Neural crest cell (in vitro differentiated cells): ENCODE measurements at regions not wholly inside any gene's neighbourhood (a gene's known extent, or its start where the extent isn't known, plus 50 kb on each side); places are given as distances from the start of the nearest gene placed in this dataset.
A peak's percentile ranks its signal among the peaks of the same experiment; 100 is the strongest.

ENCODE experiments used
- DNase-seq: peaks from one replicate; pipeline ENCODE4 v3.0.0; 2021; ENCODE audit warnings: low read depth, mixed read lengths, low spot score
- H3K27ac Mint-ChIP-seq: one replicate; pipeline ENCODE4 v1.8.0; 2021; ENCODE audit warnings: mild to moderate bottlenecking, mixed read lengths; ENCODE audit not compliant: unreplicated experiment
- H3K27me3 Mint-ChIP-seq: 2 replicates; pipeline ENCODE4 v1.8.0; 2021; ENCODE audit warnings: low read depth, mild to moderate bottlenecking, mixed read lengths
- H3K36me3 Mint-ChIP-seq: 2 replicates; pipeline ENCODE4 v1.8.0; 2021; ENCODE audit warnings: low read depth, mild to moderate bottlenecking, mixed read lengths
- H3K4me1 Mint-ChIP-seq: 2 replicates; pipeline ENCODE4 v1.8.0; 2021; ENCODE audit warnings: mixed read lengths
- H3K4me3 Mint-ChIP-seq: one replicate; pipeline ENCODE4 v1.8.0; 2021; ENCODE audit warnings: mild to moderate bottlenecking, mixed read lengths
- H3K9me3 Mint-ChIP-seq: 2 replicates; pipeline ENCODE4 v1.8.0; 2021; ENCODE audit warnings: mixed read lengths
- TF ChIP-seq, protein P1 (sequence below): fragments of 200-600 bp; sonication (generic); conservative IDR thresholded peaks from 2 replicates; pipeline ENCODE4 v1.5.0; 2021; ENCODE audit warnings: antibody characterized with exemption, mild to moderate bottlenecking

DNA sequence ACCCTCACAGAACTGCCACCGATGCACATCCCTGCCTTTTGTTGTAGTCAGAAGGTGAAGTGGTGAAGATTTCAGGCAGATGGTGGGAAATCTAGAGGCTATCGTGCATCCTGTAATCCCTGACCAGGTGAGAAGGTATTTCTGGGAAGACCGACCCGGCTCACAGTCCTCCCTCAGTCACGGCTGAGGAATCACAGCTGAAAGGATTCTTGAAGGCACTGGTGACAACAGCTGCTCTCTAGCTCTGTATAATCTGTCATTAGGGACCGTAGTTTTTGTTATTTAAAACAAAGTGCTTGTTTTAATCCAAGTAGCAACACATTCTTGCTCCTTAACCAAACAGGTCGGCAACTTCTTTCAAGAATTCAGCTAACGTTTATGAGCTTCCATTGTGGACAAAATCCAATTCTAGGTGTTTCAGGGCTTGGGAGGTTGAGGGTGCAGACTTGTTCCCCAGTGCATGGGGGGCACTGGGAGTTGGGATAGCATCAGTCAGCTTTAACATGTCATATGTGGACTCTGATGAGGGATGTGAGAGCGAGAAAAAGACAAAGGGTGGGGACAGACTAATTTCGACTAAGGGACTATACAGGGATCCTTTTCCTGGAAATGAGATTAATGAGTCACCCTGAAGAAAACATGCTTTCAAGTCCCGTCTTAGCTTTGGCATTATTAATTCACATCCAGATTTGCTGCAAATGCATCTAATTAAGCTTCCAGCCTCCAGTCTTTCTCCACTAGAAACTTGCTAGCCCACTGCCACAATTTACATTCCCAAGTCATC is 141.0 kb upstream of the RASGRP1 start:
- TF ChIP-seq, protein P1, sequence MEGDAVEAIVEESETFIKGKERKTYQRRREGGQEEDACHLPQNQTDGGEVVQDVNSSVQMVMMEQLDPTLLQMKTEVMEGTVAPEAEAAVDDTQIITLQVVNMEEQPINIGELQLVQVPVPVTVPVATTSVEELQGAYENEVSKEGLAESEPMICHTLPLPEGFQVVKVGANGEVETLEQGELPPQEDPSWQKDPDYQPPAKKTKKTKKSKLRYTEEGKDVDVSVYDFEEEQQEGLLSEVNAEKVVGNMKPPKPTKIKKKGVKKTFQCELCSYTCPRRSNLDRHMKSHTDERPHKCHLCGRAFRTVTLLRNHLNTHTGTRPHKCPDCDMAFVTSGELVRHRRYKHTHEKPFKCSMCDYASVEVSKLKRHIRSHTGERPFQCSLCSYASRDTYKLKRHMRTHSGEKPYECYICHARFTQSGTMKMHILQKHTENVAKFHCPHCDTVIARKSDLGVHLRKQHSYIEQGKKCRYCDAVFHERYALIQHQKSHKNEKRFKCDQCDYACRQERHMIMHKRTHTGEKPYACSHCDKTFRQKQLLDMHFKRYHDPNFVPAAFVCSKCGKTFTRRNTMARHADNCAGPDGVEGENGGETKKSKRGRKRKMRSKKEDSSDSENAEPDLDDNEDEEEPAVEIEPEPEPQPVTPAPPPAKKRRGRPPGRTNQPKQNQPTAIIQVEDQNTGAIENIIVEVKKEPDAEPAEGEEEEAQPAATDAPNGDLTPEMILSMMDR, result no peak
- Mint-ChIP-seq H3K4me3 (no peak overlapping the region), H3K36me3 (no peaks in the 10 kb centered on the region), H3K27ac (no peak overlapping the region), H3K27me3 (peaks cover 38% of the 10 kb centered on the region), H3K4me1 (peaks cover 3% of the 10 kb centered on the region), H3K9me3 (no peaks in the 10 kb centered on the region)
- DNase-seq, result no peak

DNA sequence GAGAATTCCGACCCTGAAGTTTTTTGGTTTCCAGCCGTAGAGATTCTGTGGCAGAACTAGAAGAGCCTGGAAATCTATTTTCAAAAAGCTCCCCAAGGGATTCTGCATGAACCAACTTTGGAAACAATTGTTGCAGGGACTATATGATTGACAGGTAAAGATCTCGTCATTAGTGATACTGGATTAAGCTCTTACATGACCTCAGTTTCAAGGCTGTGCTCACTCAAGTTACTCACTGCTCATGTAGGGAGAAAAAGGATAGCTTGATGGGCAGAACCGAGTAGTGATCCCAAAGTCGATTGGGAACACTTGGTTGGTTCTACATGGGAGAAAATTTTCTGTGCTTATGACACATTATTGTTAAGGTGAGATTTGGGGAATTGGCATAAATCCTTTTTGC is 142.3 kb upstream of the RASGRP1 start:
- no peaks in the 10 kb centered on the region for H3K36me3 Mint-ChIP-seq
- H3K4me1 Mint-ChIP-seq, result peaks cover 3% of the 10 kb centered on the region
- H3K9me3 Mint-ChIP-seq, result no peaks in the 10 kb centered on the region

DNA sequence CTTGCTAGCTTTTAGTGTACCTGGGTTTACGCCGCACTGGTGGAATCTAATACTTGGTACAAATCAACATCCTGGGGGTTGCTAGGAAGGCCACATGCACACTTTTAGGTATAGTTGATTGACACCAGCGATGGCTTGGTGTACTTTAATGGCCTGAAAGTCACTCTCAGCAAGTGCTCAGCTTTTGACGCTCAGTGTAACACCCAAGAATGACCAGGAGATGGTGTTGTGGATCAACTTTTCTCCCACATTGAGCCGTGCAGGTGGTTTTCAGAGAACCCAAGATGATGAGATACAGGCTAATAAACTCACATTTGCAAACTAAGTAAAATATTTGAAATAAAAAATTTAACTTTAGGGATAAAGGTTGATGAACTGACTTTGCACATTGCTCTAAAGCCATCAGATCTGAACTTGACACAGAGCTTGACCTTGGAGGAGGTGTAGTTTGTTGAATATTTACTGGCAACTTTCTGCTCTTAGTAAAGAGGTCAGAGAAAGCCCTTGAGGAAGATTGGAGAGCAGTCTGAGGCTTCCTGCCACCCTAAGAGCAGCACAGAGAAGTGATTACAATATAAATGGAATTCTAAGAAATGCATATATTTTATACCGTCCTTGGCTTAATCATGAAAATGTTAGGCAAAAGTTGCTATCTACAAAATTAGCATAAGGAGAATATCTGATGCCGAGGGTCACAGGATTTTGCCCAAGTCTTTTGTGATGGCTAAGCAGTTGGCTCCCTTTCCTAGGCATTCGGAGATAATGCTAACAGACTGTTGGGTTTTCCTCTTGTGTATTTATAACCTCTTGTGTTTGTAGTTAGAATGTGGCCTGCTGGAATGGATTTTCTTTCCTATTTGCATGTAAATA is 143.4 kb upstream of the RASGRP1 start:
- Mint-ChIP-seq H3K4me3 (no peak overlapping the region), H3K9me3 (no peaks in the 10 kb centered on the region), H3K27me3 (peaks cover 35% of the 10 kb centered on the region), H3K4me1 (no peaks in the 10 kb centered on the region), H3K27ac (no peak overlapping the region), H3K36me3 (no peaks in the 10 kb centered on the region)
- DNase-seq, result peak; percentile 48
- TF ChIP-seq, protein P1, result peak; percentile 83

More for the DNA sequence above, 142.3 kb upstream of the RASGRP1 start:
- Mint-ChIP-seq H3K4me3 (no peak overlapping the region), H3K27ac (no peak overlapping the region), H3K27me3 (peaks cover 38% of the 10 kb centered on the region)
- DNase-seq, result no peak
- TF ChIP-seq, protein P1, result no peak

DNA sequence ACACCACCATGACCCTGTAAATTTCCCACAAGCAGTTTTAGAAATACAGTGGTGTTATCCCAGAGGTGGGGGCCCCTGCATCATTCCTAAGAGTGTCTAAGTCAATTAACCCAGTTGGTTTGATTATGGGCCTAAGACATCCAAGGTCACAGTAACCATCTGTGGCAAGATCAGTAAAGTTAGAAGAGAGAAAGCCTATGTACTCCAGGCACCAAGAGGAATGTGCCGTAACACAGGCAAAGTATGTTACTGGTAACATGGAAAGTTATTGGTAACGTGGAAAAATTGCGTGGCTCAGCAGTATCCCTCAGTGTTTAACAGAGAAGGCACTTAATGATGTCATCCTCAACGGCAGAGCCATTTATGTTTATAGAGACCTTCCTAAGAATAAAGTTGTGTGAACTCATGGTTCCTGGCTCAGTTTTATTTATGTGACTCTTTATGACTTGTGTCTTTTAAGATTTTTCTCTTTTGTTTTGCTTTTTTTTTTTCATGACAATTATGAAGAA is 144.1 kb upstream of the RASGRP1 start:
- no peak overlapping the region for H3K27ac Mint-ChIP-seq
- no peak overlapping the region for H3K4me3 Mint-ChIP-seq
- TF ChIP-seq, protein P1, result no peak
- no peaks in the 10 kb centered on the region for H3K36me3 Mint-ChIP-seq
- H3K4me1 Mint-ChIP-seq, result no peaks in the 10 kb centered on the region
- no peak for DNase-seq
- H3K9me3 Mint-ChIP-seq, result no peaks in the 10 kb centered on the region
- peaks cover 33% of the 10 kb centered on the region for H3K27me3 Mint-ChIP-seq

DNA sequence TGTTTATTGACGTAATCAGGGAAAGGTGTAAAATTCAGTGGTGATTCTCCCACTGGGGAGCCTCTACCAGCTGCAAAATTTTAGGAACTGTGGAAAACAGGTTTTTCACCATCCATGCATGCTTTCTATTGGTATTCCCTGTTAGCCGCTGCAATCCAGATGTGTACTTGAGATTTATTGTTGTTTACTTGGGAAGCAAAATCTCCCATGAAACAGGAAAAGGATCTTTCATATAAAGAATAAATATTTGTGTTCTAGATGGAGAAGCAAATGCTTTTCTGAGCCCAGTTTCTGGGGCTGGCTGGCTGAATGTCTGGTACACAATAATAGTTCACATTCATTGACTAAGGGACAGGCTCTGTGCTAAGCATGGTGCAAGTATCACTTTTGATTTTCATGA is 144.6 kb upstream of the RASGRP1 start:
- no peak for DNase-seq
- no peak overlapping the region for H3K27ac Mint-ChIP-seq
- H3K4me1 Mint-ChIP-seq, result no peaks in the 10 kb centered on the region
- TF ChIP-seq, protein P1, result no peak
- no peak overlapping the region for H3K4me3 Mint-ChIP-seq
- peaks cover 28% of the 10 kb centered on the region for H3K27me3 Mint-ChIP-seq
- H3K9me3 Mint-ChIP-seq, result no peaks in the 10 kb centered on the region
- no peaks in the 10 kb centered on the region for H3K36me3 Mint-ChIP-seq
